SK-N-SH treated with all-trans-retinoic acid at 6 μM for 48 hours (cell line): ENCODE measurements at regions not wholly inside any gene's neighbourhood (a gene's known extent, or its start where the extent isn't known, plus 50 kb on each side); places are given as distances from the start of the nearest gene placed in this dataset.

ENCODE experiments used
- ATAC-seq: fragments of 200-7000 bp; cut with Tn5 transposase; 3 replicates; pipeline ENCODE4 v1.9.1; 2020; ENCODE audit warnings: mild to moderate bottlenecking, moderate library complexity
- ARNTL ChIP-seq: fragments of 450-650 bp; formaldehyde crosslinking; IDR thresholded peaks from 2 replicates; pipeline ENCODE4 v1.5.0; 2020; ENCODE audit warnings: low read depth, mild to moderate bottlenecking, moderate library complexity, borderline replicate concordance
- ESRRG ChIP-seq: fragments of 250-450 bp; sonication (Bioruptor Pico); IDR thresholded peaks from 2 replicates; pipeline ENCODE4 v1.6.1; 2021; ENCODE audit warnings: mild to moderate bottlenecking
- GLIS3 ChIP-seq: fragments of 250-450 bp; sonication (Bioruptor Pico); IDR thresholded peaks from 2 replicates; pipeline ENCODE4 v1.5.0; 2020; ENCODE audit warnings: mild to moderate bottlenecking, moderate library complexity
- ISL1 ChIP-seq: fragments of 250-450 bp; sonication (Bioruptor Pico); IDR thresholded peaks from 2 replicates; pipeline ENCODE4 v2.1.2; 2022; ENCODE audit warnings: mild to moderate bottlenecking, moderate library complexity
- PPARA ChIP-seq: fragments of 250-450 bp; sonication (Bioruptor Pico); IDR thresholded peaks from 2 replicates; pipeline ENCODE4 v1.5.0; 2020; ENCODE audit warnings: mild to moderate bottlenecking, borderline replicate concordance
- RARB ChIP-seq: fragments of 250-450 bp; sonication (Bioruptor Pico); IDR thresholded peaks from 2 replicates; pipeline ENCODE4 v1.8.0; 2021; ENCODE audit warnings: mild to moderate bottlenecking, moderate library complexity
- SNAI2 ChIP-seq: fragments of 250-450 bp; sonication (Bioruptor Pico); IDR thresholded peaks from 2 replicates; pipeline ENCODE4 v1.5.0; 2020; ENCODE audit warnings: mild to moderate bottlenecking, moderate library complexity
- TCF4 ChIP-seq: fragments of 250-450 bp; sonication (Bioruptor Pico); IDR thresholded peaks from 2 replicates; pipeline ENCODE4 v1.8.0; 2021; ENCODE audit warnings: mild to moderate bottlenecking, moderate library complexity, borderline replicate concordance
- TOX ChIP-seq: fragments of 250-450 bp; sonication (Bioruptor Pico); IDR thresholded peaks from 2 replicates; pipeline ENCODE4 v1.8.0; 2021; ENCODE audit warnings: mild to moderate bottlenecking, moderate library complexity, borderline replicate concordance
- ZC3H10 ChIP-seq: fragments of 250-450 bp; sonication (Bioruptor Pico); IDR thresholded peaks from 2 replicates; pipeline ENCODE4 v1.5.1; 2021; ENCODE audit warnings: mild to moderate bottlenecking, moderate library complexity
- ZFP3 ChIP-seq: fragments of 250-450 bp; sonication (Bioruptor Pico); IDR thresholded peaks from 2 replicates; pipeline ENCODE4 v1.5.0; 2020; ENCODE audit warnings: mild to moderate bottlenecking, moderate library complexity
- ZFP30 ChIP-seq: fragments of 450-650 bp; formaldehyde crosslinking; IDR thresholded peaks from 2 replicates; pipeline ENCODE4 v1.5.0; 2022; ENCODE audit warnings: mild to moderate bottlenecking, moderate library complexity
- ZNF565 ChIP-seq: fragments of 450-650 bp; formaldehyde crosslinking; conservative IDR thresholded peaks from 2 replicates; pipeline ENCODE4 v1.5.0; 2020; ENCODE audit warnings: low read depth, mild to moderate bottlenecking, moderate library complexity
- ZNF70 ChIP-seq: fragments of 450-650 bp; formaldehyde crosslinking; IDR thresholded peaks from 2 replicates; pipeline ENCODE4 v1.5.0; 2020; ENCODE audit warnings: mild to moderate bottlenecking, moderate library complexity
- ZNF8 ChIP-seq: fragments of 450-650 bp; formaldehyde crosslinking; IDR thresholded peaks from 2 replicates; pipeline ENCODE4 v1.5.0; 2020; ENCODE audit warnings: mild to moderate bottlenecking, moderate library complexity
- TF ChIP-seq, protein P1 (sequence below): fragments of 250-450 bp; sonication (Bioruptor Pico); IDR thresholded peaks from 2 replicates; pipeline ENCODE4 v1.5.1; 2021; ENCODE audit warnings: mild to moderate bottlenecking, moderate library complexity
- TF ChIP-seq, protein P2 (sequence below): fragments of 250-450 bp; sonication (Bioruptor Pico); IDR thresholded peaks from 2 replicates; pipeline ENCODE4 v1.8.0; 2021; ENCODE audit warnings: low read depth, mild to moderate bottlenecking, moderate library complexity, borderline replicate concordance
- TF ChIP-seq, protein P3 (sequence below): fragments of 250-450 bp; sonication (Bioruptor Pico); IDR thresholded peaks from 2 replicates; pipeline ENCODE4 v1.5.0; 2020; ENCODE audit warnings: mild to moderate bottlenecking, moderate library complexity
- TF ChIP-seq, protein P4 (sequence below): fragments of 250-450 bp; sonication (Bioruptor Pico); IDR thresholded peaks from 2 replicates; pipeline ENCODE4 v1.5.1; 2020; ENCODE audit warnings: low read depth, mild to moderate bottlenecking, moderate library complexity

DNA sequence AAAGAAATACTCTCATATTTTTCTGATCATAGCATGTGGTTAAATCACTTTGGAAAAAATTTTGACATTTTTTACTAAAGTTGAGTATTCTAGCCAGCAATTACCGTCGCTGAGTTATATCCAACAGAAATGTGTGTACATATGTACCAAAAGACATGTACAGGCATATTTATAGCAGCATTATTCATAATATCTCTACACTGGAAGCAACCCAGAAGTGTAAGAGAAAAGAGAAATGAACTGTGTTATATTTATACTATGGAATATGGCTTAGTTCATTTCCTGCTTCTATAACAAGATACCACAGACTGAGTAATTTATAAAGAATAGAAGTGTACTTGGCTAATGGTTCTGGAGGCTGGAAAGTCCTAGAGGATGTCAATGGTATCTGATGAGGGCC is 474.0 kb upstream of the GJE1 start (continued):
- TF ChIP-seq ESRRG (CRISPR knock-in tag) (no peak), PPARA (CRISPR knock-in tag) (no peak), SNAI2 (no peak), ISL1 (CRISPR knock-in tag) (no peak), TCF4 (CRISPR knock-in tag) (no peak)

DNA sequence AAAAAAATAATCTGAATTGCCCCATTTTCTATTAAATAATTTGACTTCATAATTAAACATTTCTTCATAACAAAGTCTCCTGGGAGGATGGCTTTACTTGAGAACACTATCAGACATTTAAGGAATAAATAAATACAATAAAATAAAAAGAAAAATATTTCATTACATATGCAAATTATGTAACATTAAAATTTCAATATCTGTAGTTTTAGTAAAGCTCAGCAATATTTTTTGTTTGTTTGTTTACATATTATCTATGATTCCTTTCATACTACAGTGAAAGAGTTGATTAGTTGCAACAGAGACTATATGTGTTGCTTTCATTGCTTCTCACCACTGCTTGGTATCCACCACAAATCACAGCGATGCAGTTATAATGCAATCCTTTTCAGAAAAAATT is 474.9 kb upstream of the GJE1 start:
- TF ChIP-seq TOX (CRISPR knock-in tag), result no peak
- no peak for TF ChIP-seq ZNF70 (CRISPR knock-in tag)
- no peak for TF ChIP-seq GLIS3 (CRISPR knock-in tag)
- no peak for TF ChIP-seq ARNTL (CRISPR knock-in tag)
- no peak for TF ChIP-seq ZC3H10
- no peak for TF ChIP-seq RARB
- no peak for TF ChIP-seq PPARA (CRISPR knock-in tag)
- no peak for TF ChIP-seq ESRRG (CRISPR knock-in tag)
- no peak for TF ChIP-seq TCF4 (CRISPR knock-in tag)
- TF ChIP-seq ZFP3, result no peak
- TF ChIP-seq ZNF8, result no peak
- TF ChIP-seq ZNF565 (CRISPR knock-in tag), result no peak
- TF ChIP-seq, protein P1, sequence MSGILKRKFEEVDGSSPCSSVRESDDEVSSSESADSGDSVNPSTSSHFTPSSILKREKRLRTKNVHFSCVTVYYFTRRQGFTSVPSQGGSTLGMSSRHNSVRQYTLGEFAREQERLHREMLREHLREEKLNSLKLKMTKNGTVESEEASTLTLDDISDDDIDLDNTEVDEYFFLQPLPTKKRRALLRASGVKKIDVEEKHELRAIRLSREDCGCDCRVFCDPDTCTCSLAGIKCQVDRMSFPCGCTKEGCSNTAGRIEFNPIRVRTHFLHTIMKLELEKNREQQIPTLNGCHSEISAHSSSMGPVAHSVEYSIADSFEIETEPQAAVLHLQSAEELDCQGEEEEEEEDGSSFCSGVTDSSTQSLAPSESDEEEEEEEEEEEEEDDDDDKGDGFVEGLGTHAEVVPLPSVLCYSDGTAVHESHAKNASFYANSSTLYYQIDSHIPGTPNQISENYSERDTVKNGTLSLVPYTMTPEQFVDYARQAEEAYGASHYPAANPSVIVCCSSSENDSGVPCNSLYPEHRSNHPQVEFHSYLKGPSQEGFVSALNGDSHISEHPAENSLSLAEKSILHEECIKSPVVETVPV, result no peak
- TF ChIP-seq, protein P2, sequence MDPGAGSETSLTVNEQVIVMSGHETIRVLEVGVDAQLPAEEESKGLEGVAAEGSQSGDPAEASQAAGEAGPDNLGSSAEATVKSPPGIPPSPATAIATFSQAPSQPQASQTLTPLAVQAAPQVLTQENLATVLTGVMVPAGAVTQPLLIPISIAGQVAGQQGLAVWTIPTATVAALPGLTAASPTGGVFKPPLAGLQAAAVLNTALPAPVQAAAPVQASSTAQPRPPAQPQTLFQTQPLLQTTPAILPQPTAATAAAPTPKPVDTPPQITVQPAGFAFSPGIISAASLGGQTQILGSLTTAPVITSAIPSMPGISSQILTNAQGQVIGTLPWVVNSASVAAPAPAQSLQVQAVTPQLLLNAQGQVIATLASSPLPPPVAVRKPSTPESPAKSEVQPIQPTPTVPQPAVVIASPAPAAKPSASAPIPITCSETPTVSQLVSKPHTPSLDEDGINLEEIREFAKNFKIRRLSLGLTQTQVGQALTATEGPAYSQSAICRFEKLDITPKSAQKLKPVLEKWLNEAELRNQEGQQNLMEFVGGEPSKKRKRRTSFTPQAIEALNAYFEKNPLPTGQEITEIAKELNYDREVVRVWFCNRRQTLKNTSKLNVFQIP (CRISPR knock-in tag), result no peak
- TF ChIP-seq, protein P3, sequence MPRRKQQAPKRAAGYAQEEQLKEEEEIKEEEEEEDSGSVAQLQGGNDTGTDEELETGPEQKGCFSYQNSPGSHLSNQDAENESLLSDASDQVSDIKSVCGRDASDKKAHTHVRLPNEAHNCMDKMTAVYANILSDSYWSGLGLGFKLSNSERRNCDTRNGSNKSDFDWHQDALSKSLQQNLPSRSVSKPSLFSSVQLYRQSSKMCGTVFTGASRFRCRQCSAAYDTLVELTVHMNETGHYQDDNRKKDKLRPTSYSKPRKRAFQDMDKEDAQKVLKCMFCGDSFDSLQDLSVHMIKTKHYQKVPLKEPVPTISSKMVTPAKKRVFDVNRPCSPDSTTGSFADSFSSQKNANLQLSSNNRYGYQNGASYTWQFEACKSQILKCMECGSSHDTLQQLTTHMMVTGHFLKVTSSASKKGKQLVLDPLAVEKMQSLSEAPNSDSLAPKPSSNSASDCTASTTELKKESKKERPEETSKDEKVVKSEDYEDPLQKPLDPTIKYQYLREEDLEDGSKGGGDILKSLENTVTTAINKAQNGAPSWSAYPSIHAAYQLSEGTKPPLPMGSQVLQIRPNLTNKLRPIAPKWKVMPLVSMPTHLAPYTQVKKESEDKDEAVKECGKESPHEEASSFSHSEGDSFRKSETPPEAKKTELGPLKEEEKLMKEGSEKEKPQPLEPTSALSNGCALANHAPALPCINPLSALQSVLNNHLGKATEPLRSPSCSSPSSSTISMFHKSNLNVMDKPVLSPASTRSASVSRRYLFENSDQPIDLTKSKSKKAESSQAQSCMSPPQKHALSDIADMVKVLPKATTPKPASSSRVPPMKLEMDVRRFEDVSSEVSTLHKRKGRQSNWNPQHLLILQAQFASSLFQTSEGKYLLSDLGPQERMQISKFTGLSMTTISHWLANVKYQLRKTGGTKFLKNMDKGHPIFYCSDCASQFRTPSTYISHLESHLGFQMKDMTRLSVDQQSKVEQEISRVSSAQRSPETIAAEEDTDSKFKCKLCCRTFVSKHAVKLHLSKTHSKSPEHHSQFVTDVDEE (CRISPR knock-in tag), result no peak
- no peak for TF ChIP-seq ZFP30
- ATAC-seq, result no peak

DNA sequence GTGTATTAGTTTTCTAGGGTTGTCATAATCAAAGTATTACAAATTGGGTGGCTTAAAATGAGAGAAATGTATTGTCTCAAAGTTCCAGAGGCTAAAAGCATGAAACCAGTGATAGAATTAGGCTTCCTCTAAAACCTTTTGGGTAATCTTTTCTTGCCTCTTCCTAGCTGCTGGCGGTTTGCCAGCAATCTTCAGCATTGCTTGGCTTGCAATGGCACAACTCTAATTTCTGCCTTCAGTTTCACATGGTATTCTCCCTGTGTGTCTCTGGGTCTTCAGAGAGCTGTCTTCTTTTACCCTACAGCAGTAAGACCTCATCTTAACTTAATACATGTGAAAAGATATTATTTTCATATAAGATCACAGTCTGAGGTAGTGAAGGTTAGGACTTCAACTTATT is 479.1 kb upstream of the GJE1 start:
- TF ChIP-seq ZNF8 (no peak), TOX (CRISPR knock-in tag) (no peak)
- TF ChIP-seq, protein P4, sequence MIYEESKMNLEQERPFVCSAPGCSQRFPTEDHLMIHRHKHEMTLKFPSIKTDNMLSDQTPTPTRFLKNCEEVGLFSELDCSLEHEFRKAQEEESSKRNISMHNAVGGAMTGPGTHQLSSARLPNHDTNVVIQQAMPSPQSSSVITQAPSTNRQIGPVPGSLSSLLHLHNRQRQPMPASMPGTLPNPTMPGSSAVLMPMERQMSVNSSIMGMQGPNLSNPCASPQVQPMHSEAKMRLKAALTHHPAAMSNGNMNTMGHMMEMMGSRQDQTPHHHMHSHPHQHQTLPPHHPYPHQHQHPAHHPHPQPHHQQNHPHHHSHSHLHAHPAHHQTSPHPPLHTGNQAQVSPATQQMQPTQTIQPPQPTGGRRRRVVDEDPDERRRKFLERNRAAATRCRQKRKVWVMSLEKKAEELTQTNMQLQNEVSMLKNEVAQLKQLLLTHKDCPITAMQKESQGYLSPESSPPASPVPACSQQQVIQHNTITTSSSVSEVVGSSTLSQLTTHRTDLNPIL, result no peak

DNA sequence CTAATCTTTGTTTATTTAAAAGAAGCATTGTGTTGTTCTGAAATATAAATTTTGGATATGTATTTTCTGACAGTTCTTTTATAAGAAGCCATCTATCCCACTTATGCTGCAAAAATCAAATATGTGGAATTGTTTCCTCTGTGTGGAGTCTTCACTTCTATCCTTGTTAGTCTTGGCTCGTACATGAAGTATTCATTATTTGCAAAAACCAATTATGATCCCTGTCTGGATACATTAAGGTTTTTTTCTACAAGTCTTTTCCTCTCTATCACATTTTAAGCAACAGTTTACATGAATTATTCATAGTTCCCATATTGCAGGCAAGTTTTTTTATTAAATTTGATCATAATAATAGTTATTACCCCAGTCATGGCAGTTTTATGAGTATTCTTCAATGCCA is 490.8 kb upstream of the GJE1 start:
- ATAC-seq, result no peak
- TF ChIP-seq ZNF8 (no peak), ESRRG (CRISPR knock-in tag) (no peak), ZC3H10 (no peak), ZNF70 (CRISPR knock-in tag) (no peak), SNAI2 (no peak), TCF4 (CRISPR knock-in tag) (no peak), ARNTL (CRISPR knock-in tag) (no peak)
- TF ChIP-seq, protein P2 (CRISPR knock-in tag), result no peak
- TF ChIP-seq, protein P4, result no peak

More for the DNA sequence above, 479.1 kb upstream of the GJE1 start:
- ATAC-seq, result no peak
